ENCODE measurements at regions not wholly inside any gene's neighbourhood (a gene's known extent, or its start where the extent isn't known, plus 50 kb on each side); places are given as distances from the start of the nearest gene placed in this dataset.
A peak's percentile ranks its signal among the peaks of the same experiment; 100 is the strongest.

GRCh38 chr2:236976266-236977062 lies 109.2 kb upstream of the COPS8 start:
- no peak for DNase-seq (ENCODE audit: extremely low read depth, low read depth, low spot score)

- DNase-seq (ENCODE audit: extremely low read depth, low read depth, low spot score): no peak
Measured at GRCh38 chr2:236977063-236977851, 108.4 kb upstream of the COPS8 start.

DNA sequence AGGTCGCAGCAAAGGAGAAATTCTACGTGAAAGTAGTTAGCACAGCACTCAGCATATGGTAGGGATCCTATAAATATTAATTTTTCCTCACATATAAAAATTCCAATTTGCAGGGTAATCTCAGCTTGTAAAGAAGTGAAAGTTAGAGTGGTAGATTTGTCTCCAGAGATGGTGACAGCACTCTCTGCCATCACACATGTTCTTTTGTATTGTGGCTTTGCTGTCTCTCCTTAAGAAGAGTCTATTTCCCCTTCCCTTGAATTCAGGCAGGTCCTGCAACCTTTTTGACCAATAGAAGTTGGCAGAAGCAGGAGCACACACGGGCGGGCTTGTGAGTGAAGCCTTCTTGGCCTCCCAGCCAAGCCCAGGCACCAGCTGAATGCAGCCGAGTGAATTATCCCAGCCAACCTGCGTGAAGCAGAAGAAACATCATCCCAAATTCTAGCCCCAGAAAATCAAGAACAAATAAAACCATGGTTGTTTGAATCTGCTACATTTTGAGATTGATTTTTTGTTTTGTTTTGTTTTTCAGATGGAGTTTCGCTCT lies 107.8 kb upstream of the COPS8 start:
- no peak for DNase-seq (ENCODE audit: extremely low read depth, low read depth, low spot score)

- DNase-seq (ENCODE audit: extremely low read depth, low read depth, low spot score): no peak
Measured at GRCh38 chr2:236979664-236980063, 106.0 kb upstream of the COPS8 start.

- DNase-seq (ENCODE audit: extremely low read depth, low read depth, low spot score): no peak
Measured at GRCh38 chr2:236980961-236981360, 104.7 kb upstream of the COPS8 start.

DNA sequence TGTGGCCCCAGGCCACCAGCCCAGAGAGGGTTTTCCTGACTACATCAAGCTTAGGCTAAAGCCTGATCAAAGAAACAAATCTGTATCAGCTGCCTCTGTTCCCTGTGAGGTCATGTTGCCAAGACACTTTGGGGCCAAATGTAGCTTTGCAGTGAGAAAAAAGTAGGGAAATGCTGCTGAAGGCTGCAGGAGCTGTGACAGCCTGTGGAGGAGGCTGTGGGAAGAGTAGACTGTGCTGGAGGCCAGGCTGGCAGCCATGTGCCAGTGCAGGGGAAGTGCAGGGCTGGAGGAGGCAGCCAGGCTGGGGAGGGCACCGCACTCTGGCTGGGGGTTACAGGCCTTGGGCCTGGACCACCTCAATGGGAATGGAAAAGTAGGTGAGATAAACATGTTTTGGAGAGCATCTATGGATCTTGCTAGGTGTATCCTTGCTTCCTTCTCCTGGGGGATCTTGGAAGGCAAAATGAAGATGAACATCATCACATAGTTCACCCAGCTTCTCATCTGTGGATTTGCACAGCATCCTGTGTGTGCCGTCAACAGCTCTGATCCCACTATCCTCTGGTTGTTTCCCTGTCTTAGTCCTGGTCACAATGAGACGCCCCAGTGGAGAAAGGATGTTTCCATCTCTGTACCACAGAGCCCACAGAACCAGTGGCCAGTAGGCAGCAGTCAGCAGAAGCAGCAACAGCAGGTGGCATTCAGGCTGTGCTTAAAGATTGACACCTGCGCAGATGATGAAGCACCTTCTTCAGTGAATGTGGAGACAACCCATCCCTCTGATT lies 103.8 kb upstream of the COPS8 start:
- DNase-seq (ENCODE audit: extremely low read depth, low read depth, low spot score): no peak

- no peak for DNase-seq (ENCODE audit: extremely low read depth, low read depth, low spot score)
Measured at GRCh38 chr2:236982693-236983455, 102.8 kb upstream of the COPS8 start.

DNA sequence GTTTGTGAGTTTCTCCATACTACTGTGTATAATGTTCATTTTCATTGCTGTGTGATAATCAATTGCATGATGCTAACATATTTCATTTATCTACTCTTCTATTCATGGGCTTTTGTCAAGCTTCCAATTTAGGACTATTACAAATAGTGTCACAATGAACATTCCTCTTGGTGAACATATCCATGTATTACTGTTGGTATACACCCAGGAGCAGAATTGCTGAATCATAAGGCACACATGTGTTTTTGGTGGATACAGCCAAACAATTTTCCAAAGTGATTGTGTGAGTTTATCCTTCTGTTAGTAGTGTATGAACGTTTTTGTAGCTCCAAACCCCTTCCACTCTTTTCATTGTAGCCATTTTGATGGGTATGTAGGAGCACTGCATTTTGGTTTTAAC lies 101.6 kb upstream of the COPS8 start:
- no peak for DNase-seq (ENCODE audit: extremely low read depth, low read depth, low spot score)

GRCh38 chr2:236985761-236986339 lies 99.8 kb upstream of the COPS8 start:
- no peak for DNase-seq (ENCODE audit: extremely low read depth, low read depth, low spot score)

GRCh38 chr2:236986524-236987330 lies 99.0 kb upstream of the COPS8 start:
- DNase-seq (ENCODE audit: extremely low read depth, low read depth, low spot score): no peak

GRCh38 chr2:236988216-236988615 lies 97.5 kb upstream of the COPS8 start:
- DNase-seq (ENCODE audit: extremely low read depth, low read depth, low spot score): no peak

- no peak for DNase-seq (ENCODE audit: extremely low read depth, low read depth, low spot score)
Measured at GRCh38 chr2:236988690-236989624, 96.7 kb upstream of the COPS8 start.

GRCh38 chr2:236990552-236990951 lies 95.1 kb upstream of the COPS8 start:
- DNase-seq (ENCODE audit: extremely low read depth, low read depth, low spot score): no peak

GRCh38 chr2:236991874-236992273 lies 93.8 kb upstream of the COPS8 start:
- no peak for DNase-seq (ENCODE audit: extremely low read depth, low read depth, low spot score)

GRCh38 chr2:236993286-236993685 lies 92.4 kb upstream of the COPS8 start:
- DNase-seq (ENCODE audit: extremely low read depth, low read depth, low spot score): no peak

- DNase-seq (ENCODE audit: extremely low read depth, low read depth, low spot score): no peak
Measured at GRCh38 chr2:236994361-236994760, 91.3 kb upstream of the COPS8 start.

- DNase-seq (ENCODE audit: extremely low read depth, low read depth, low spot score): no peak
Measured at GRCh38 chr2:236997069-236997715, 88.5 kb upstream of the COPS8 start.

DNA sequence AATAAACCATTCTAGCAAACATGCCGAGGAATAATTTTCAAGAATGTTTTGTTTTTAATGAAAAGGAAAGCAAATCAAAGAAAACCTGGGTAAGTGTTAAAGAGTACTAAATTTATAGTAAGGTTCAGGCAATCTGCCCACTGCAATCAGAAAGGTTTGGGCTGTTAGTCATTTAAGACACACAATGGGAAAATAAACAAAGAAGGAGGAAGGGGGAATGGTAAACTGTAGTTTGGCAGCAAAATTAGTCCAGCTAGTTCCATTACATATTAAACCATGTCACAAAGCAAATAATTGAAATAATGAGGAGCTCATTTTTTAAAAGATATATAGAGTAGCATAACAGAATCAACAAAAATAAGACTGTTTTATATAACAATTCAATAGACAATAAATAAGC lies 87.5 kb upstream of the COPS8 start:
- DNase-seq (ENCODE audit: extremely low read depth, low read depth, low spot score): peak; percentile 56

All from glomerular endothelial cell (primary cell).